ENCODE measurements at regions not wholly inside any gene's neighbourhood (a gene's known extent, or its start where the extent isn't known, plus 50 kb on each side); places are given as distances from the start of the nearest gene placed in this dataset.

GRCh38 chr13:82878536-82878935 is 1003.7 kb downstream of the SLITRK1 start:
- H3K4me3 ChIP-seq (ENCODE audit: low read depth, low read length): no peak overlapping the region
- H3K9me3 ChIP-seq (ENCODE audit: control insufficient read depth, insufficient read depth, low read depth, low read length): no peaks in the 10 kb centered on the region
- TF ChIP-seq RBAK (tag by site-specific recombination; IDR thresholded peaks at IDR 0.05): no peak
- TF ChIP-seq ZNF530 (tag by site-specific recombination; IDR thresholded peaks at IDR 0.05; ENCODE audit: low read depth): no peak
- no peak for TF ChIP-seq ZNF473 (tag by site-specific recombination; IDR thresholded peaks at IDR 0.05)
- TF ChIP-seq ZNF214 (tag by site-specific recombination; IDR thresholded peaks at IDR 0.05; ENCODE audit: borderline replicate concordance): no peak
- no peak for TF ChIP-seq SETDB1 (IDR thresholded peaks at IDR 0.05; ENCODE audit: insufficient read length, low read length)
- TF ChIP-seq ZFHX2 (tag by site-specific recombination; conservative IDR thresholded peaks at IDR 0.05): no peak
- no peak for TF ChIP-seq ZNF837 (tag by site-specific recombination; IDR thresholded peaks at IDR 0.05)
- H3K36me3 ChIP-seq (ENCODE audit: control insufficient read depth in 2 of 2, insufficient read depth in 1 of 2, low read length in 2 of 2): no peaks in the 10 kb centered on the region
- CTCF ChIA-PET: no interaction called here
- H3K4me1 ChIP-seq (ENCODE audit: control insufficient read depth, insufficient read depth, low read length): no peaks in the 10 kb centered on the region
- H3K27ac ChIP-seq (ENCODE audit: extremely low read depth, low read depth, low read length): no peak overlapping the region
- POLR2A ChIA-PET: no interaction called here

- POLR2A ChIA-PET: no interaction called here
- TF ChIP-seq ZNF654 (tag by site-specific recombination; IDR thresholded peaks at IDR 0.05; ENCODE audit: low read depth) (no peak), ZSCAN16 (tag by site-specific recombination; IDR thresholded peaks at IDR 0.05) (no peak), PRDM10 (tag by site-specific recombination; IDR thresholded peaks at IDR 0.05) (no peak), ZFP41 (tag by site-specific recombination; IDR thresholded peaks at IDR 0.05; ENCODE audit: borderline replicate concordance) (no peak), ZNF501 (tag by site-specific recombination; IDR thresholded peaks at IDR 0.05) (no peak), ZNF214 (tag by site-specific recombination; IDR thresholded peaks at IDR 0.05; ENCODE audit: borderline replicate concordance) (no peak), INSM2 (tag by site-specific recombination; IDR thresholded peaks at IDR 0.05) (no peak), SETDB1 (IDR thresholded peaks at IDR 0.05; ENCODE audit: insufficient read length, low read length) (no peak), TSHZ1 (tag by site-specific recombination; IDR thresholded peaks at IDR 0.05; ENCODE audit: borderline replicate concordance) (no peak), ZNF560 (tag by site-specific recombination; IDR thresholded peaks at IDR 0.05; ENCODE audit: borderline replicate concordance) (no peak)
- Histone ChIP-seq H3K27ac (ENCODE audit: extremely low read depth, low read depth, low read length) (no peak overlapping the region), H3K36me3 (ENCODE audit: control insufficient read depth in 2 of 2, insufficient read depth in 1 of 2, low read length in 2 of 2) (no peaks in the 10 kb centered on the region), H3K4me1 (ENCODE audit: control insufficient read depth, insufficient read depth, low read length) (no peaks in the 10 kb centered on the region), H3K4me3 (ENCODE audit: low read depth, low read length) (no peak overlapping the region), H3K9me3 (ENCODE audit: control insufficient read depth, insufficient read depth, low read depth, low read length) (no peaks in the 10 kb centered on the region)
- CTCF ChIA-PET: no interaction called here
Measured at GRCh38 chr13:82867284-82867683, 1015.0 kb downstream of the SLITRK1 start.
